CD1c-positive myeloid dendritic cell (primary cell): ENCODE measurements at regions not wholly inside any gene's neighbourhood (a gene's known extent, or its start where the extent isn't known, plus 50 kb on each side); places are given as distances from the start of the nearest gene placed in this dataset.
A peak's percentile ranks its signal among the peaks of the same experiment; 100 is the strongest.
"Not testable (repeated sequence)": the region's sequence is repeated elsewhere in the genome, so short reads cannot be mapped to it uniquely, and the experiment has no call there.

Experiments
- DNase-seq: peaks from one replicate; pipeline ENCODE4 v3.0.0-alpha.2; 2016; ENCODE audit errors: extremely low spot score

DNA sequence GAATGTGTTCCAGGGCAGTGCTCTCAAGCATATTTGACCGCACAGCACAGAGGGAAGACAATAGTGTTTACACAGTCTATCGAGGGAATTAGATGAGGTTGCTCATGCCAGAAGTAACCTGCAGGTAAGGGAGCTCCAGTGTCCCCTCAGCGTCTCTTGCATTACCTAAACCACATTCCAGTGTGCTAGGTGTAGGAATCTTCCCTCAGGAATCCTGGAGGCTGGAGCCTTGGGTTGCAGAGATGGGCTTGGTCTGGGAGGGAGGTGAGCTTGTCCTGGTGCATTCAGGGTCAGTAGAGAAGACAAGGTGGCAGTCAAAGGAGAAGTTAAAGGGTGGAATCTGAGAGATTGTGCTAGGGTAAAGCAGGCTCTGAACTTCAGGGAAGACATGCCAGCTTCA lies 56.3 kb downstream of the SOX14 start:
- no peak for DNase-seq

DNA sequence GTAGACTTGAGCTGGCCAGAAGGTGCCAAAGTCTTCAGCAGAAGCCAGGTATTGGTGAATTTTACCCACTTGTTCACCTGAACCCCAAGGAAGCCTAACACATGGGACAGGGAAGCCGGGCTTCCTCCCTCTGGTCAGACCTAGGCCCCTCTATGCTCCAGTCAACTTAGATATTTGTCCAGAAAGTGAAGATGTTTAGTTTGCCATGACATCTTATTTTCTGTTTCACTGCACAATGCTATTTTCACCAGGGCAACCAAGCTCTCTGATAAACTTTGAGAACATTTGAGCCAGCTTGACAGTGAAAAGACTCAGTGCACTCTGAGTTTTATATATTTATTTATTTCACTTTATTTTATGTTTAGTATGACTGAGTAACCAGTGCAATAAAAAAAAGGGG lies 71.0 kb downstream of the SOX14 start:
- no peak for DNase-seq

- no peak for DNase-seq
Measured at GRCh38 chr3:137845194-137845593, 81.1 kb downstream of the SOX14 start.

- DNase-seq: no peak
Measured at GRCh38 chr3:137845666-137846065, 81.6 kb downstream of the SOX14 start.

DNA sequence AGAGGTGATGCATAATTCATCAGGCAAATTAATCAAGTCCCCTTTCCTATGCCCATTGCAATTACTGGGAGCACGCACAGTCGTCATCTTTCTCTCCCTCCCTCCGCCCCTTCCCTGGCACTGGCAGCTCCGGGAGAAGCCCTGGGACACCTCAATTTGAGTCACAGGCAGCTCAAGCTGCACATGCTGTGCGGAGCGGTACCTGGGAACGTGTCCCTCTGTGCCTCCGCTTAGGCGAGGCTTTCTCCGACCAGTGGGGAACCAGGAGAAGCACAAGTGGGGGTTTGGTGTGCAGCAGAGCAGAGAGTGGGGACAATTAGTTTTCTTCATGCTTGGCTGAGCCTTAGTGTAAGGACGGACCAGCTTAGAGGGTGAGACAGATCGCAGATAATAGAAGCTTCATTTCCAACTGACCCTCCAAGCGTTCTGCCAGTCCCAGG lies 88.3 kb downstream of the SOX14 start:
- no peak for DNase-seq

- no peak for DNase-seq
Measured at GRCh38 chr3:137854533-137855261, 90.6 kb downstream of the SOX14 start.

DNA sequence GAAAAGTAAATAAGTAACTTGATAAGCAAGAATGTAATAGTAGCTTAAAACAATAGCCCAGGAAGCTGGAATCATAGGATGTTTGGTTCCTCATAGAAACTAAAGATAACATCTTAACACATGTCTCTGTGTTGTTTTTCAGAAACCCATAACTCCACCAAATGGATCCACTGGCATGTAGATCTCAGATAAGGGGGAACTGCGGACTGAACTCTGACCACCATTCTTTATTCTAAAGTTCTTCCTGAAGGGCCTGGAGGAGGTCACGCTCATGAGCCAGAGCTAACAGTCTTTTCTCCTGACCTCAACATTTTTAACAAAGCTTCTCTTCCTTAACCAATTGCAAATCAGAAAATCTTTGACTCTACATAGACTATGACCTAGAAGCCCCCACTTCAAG lies 101.9 kb downstream of the SOX14 start:
- no peak for DNase-seq

GRCh38 chr3:137866933-137867332 lies 102.8 kb downstream of the SOX14 start:
- no peak for DNase-seq

- DNase-seq: no peak
Measured at GRCh38 chr3:137867611-137868010, 103.5 kb downstream of the SOX14 start.

- no peak for DNase-seq
Measured at GRCh38 chr3:137869022-137869421, 104.9 kb downstream of the SOX14 start.

GRCh38 chr3:137872589-137872988 lies 108.5 kb downstream of the SOX14 start:
- not testable (repeated sequence) for DNase-seq

DNA sequence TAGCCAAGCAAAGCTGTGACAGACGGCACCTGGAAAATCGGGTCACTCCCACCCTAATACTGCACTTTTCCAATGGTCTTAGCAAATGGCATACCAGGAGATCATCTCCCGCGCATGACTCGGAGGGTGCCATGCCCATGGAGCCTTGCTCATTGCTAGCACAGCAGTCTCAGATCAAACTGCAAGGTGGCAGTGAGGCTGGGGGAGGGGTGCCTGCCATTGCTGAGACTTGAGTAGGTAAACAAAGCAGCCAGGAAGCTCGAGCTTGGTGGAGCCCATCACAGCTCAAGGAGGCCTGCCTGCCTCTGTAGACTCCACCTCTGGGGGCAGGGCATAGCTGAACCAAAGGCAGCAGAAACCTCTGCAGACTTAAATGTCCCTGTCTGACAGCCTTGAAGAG lies 113.1 kb upstream of the CLDN18 start:
- DNase-seq: not testable (repeated sequence)

GRCh38 chr3:137906985-137907649 lies 102.8 kb upstream of the CLDN18 start:
- DNase-seq: no peak

- DNase-seq: no peak
Measured at GRCh38 chr3:137924628-137925027, 85.3 kb upstream of the CLDN18 start.

- DNase-seq: no peak
Measured at GRCh38 chr3:137925080-137925479, 84.9 kb upstream of the CLDN18 start.

DNA sequence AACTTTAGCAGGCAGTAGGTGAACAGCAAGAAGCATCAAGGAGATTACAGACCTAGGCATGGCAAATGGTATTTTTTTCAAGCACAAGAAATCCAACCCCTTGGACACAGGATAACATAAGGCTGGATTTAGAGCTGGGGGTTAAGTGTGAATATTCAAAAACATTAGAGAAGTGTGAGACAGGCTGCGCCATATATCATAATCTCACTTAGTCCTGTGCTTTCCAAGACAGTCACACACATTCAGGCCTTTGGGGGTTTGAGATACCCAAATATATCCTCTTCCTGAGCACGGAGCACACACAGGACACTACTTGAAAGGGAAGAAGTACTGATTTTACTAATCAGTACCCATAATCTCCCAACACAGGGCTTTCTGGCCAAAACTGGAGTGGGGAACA lies 83.0 kb upstream of the CLDN18 start:
- DNase-seq: no peak

DNA sequence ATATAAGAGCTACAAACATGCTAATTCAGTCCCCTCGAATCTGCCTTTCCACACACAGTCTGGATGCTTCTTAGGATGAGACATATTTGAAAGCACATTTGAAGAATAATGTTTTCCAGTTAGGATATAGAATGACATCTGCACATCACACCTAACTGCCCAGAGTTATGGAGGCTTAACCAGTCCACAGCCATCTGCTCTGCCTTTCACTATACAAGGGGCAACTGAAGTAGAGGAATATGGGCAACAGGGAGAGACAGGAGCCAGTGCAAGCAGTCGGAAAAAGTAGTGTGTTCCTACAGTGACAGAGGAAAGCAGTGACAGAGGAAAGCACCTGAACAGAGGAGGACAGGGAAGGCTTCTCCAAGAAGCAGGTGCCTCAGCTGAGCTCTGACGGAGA lies 79.0 kb upstream of the CLDN18 start:
- no peak for DNase-seq

GRCh38 chr3:137938876-137939275 lies 71.1 kb upstream of the CLDN18 start:
- no peak for DNase-seq

- DNase-seq: no peak
Measured at GRCh38 chr3:137944593-137944992, 65.4 kb upstream of the CLDN18 start.

GRCh38 chr3:137946356-137946973 lies 63.5 kb upstream of the CLDN18 start:
- peak; percentile 61 for DNase-seq

DNA sequence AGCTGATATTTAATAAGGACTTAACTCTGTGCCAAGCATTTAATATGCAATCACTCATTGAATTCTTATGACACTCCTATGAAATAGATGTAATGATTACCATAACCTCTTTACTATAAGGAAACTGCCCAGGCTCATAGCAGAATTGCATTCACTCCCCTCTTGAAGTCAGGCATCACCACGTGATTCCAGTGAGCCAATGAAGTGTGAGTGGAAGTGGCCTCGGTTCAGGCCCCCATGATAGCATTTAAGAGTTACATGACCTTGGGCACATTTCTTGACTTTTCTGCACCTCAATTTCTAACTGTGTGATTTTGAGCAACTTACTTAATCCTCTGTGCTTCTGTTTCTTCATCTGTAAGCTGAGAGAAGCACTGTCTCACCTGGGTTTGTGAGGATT lies 62.8 kb upstream of the CLDN18 start:
- no peak for DNase-seq

GRCh38 chr3:137948400-137949072 lies 61.4 kb upstream of the CLDN18 start:
- no peak for DNase-seq

GRCh38 chr3:137958636-137959035 lies 51.3 kb upstream of the CLDN18 start:
- DNase-seq: no peak
